Thoracic aorta (tissue), 2 donors: ENCODE measurements at regions not wholly inside any gene's neighbourhood (a gene's known extent, or its start where the extent isn't known, plus 50 kb on each side); places are given as distances from the start of the nearest gene placed in this dataset.

Experiments
- ATAC-seq: fragments of 150-250 bp; one replicate; pipeline ENCODE4 v1.8.0; 2017; ENCODE audit warnings: low read depth; ENCODE audit not compliant: insufficient number of reproducible peaks, low FRiP score
- DNase-seq: peaks from one replicate; pipeline ENCODE4 v3.0.0-alpha.2; 2020; ENCODE audit warnings: low spot score
- H3K27ac ChIP-seq, 2 donors: fragments of 200-600 bp; sonication (generic); 1 replicate in 1 of 2; 2 replicates in 1 of 2; pipeline ENCODE4 v1.5.1; 2016; ENCODE audit warnings: mild to moderate bottlenecking in 2 of 2, moderate library complexity in 2 of 2
- H3K27me3 ChIP-seq: fragments of 200-600 bp; sonication (generic); replicated peaks from 2 replicates; pipeline ENCODE4 v1.6.0; 2016; ENCODE audit warnings: mild to moderate bottlenecking; ENCODE audit not compliant: insufficient read depth
- H3K36me3 ChIP-seq: fragments of 200-600 bp; sonication (generic); one replicate; pipeline ENCODE4 v1.5.1; 2016
- H3K4me1 ChIP-seq, 2 donors: fragments of 200-600 bp; sonication (generic); 1 replicate in 1 of 2; 2 replicates in 1 of 2; pipeline versions ENCODE4 v1.5.1 to v1.6.0; 2016; ENCODE audit warnings: low read depth in 2 of 2, mild to moderate bottlenecking in 1 of 2; ENCODE audit not compliant: control insufficient read depth in 1 of 2
- H3K4me3 ChIP-seq: fragments of 200-600 bp; sonication (generic); 2 replicates; pipeline ENCODE4 v1.5.1; 2016; ENCODE audit warnings: mild to moderate bottlenecking
- H3K9me3 ChIP-seq: fragments of 200-600 bp; sonication (generic); 2 replicates; pipeline ENCODE4 v1.5.1; 2016
- CTCF ChIP-seq: fragments of 200-600 bp; sonication (generic); IDR thresholded peaks from one replicate; pipeline ENCODE4 v1.5.1; 2019; ENCODE audit warnings: antibody characterized with exemption

- no peak for TF ChIP-seq CTCF
- Histone ChIP-seq H3K27ac (no peak overlapping the region), H3K4me1 (no peaks in the 10 kb centered on the region), H3K36me3 (no peaks in the 10 kb centered on the region), H3K4me3 (no peak overlapping the region), H3K27me3 (no peaks in the 10 kb centered on the region), H3K9me3 (no peaks in the 10 kb centered on the region)
- ATAC-seq (no peak), DNase-seq (no peak)
Observed at GRCh38 chr2:129781749-129782632, 197.5 kb upstream of the RAB6C start.

GRCh38 chr2:129782633-129782990 lies 196.9 kb upstream of the RAB6C start:
- Histone ChIP-seq H3K27me3 (no peaks in the 10 kb centered on the region), H3K36me3 (no peaks in the 10 kb centered on the region), H3K4me3 (no peak overlapping the region), H3K4me1 (no peaks in the 10 kb centered on the region), H3K27ac (no peak overlapping the region), H3K9me3 (no peaks in the 10 kb centered on the region)
- no peak for TF ChIP-seq CTCF
- DNase-seq (no peak), ATAC-seq (no peak)

- Histone ChIP-seq H3K4me1 (no peaks in the 10 kb centered on the region), H3K36me3 (no peaks in the 10 kb centered on the region), H3K27ac (no peak overlapping the region), H3K27me3 (no peaks in the 10 kb centered on the region), H3K9me3 (no peaks in the 10 kb centered on the region), H3K4me3 (no peak overlapping the region)
- no peak for TF ChIP-seq CTCF
- ATAC-seq = no peak
- no peak for DNase-seq
Observed at GRCh38 chr2:129784486-129784885, 195.0 kb upstream of the RAB6C start.

GRCh38 chr2:129791712-129792111 lies 187.8 kb upstream of the RAB6C start:
- no peak for DNase-seq
- no peak for ATAC-seq
- no peaks in the 10 kb centered on the region for H3K27me3 ChIP-seq
- no peak for TF ChIP-seq CTCF
- H3K27ac ChIP-seq = no peak overlapping the region
- no peaks in the 10 kb centered on the region for H3K36me3 ChIP-seq
- no peak overlapping the region for H3K4me3 ChIP-seq
- no peaks in the 10 kb centered on the region for H3K9me3 ChIP-seq
- H3K4me1 ChIP-seq = no peaks in the 10 kb centered on the region

GRCh38 chr2:129793431-129793902 lies 186.0 kb upstream of the RAB6C start:
- Histone ChIP-seq H3K4me1 (no peaks in the 10 kb centered on the region), H3K4me3 (no peak overlapping the region), H3K36me3 (no peaks in the 10 kb centered on the region), H3K27me3 (no peaks in the 10 kb centered on the region), H3K27ac (no peak overlapping the region), H3K9me3 (no peaks in the 10 kb centered on the region)
- DNase-seq = no peak
- no peak for ATAC-seq
- no peak for TF ChIP-seq CTCF
